Panc1 (cell line): ENCODE measurements at regions not wholly inside any gene's neighbourhood (a gene's known extent, or its start where the extent isn't known, plus 50 kb on each side); places are given as distances from the start of the nearest gene placed in this dataset.

ENCODE experiments used
- ATAC-seq: fragments of 200-7000 bp; cut with Tn5 transposase; 2 replicates; pipeline ENCODE4 v1.9.1; 2020; ENCODE audit warnings: mild to moderate bottlenecking, moderate library complexity
- BruUV-seq: library from RNA; stranded (reverse); fragments of 400-500 nt; replicated peaks from 2 replicates; lab custom pipeline; 2021; lab: Mats Ljungman, UMichigan
- CTCF ChIA-PET: fragments of 300-600 bp; sonication (Branson Sonifier 250); formaldehyde crosslinking; loops from one replicate; lab custom pipeline; 2022; ENCODE audit warnings: antibody characterized with exemption; lab: Charles Lee
- POLR2A ChIA-PET: fragments of 300-600 bp; sonication (Branson Sonifier 250); formaldehyde crosslinking; loops from one replicate; lab custom pipeline; 2022; ENCODE audit warnings: antibody characterized with exemption; lab: Charles Lee
- DNase-seq: peaks from one replicate; pipeline ENCODE4 v3.0.0-alpha.2; 2010; ENCODE audit warnings: low read depth, low spot score
- H3K27ac ChIP-seq: 2 replicates; pipeline ENCODE4 v1.5.1; 2011; ENCODE audit warnings: mild to moderate bottlenecking, low read length, inconsistent platforms
- H3K27me3 ChIP-seq: fragments of 200-500 bp; sonication (Bioruptor generic); 2 replicates; pipeline ENCODE4 v1.6.0; 2014; ENCODE audit warnings: low read length, inconsistent platforms; ENCODE audit not compliant: control insufficient read depth, insufficient read depth
- H3K36me3 ChIP-seq: fragments of 200-500 bp; sonication (Bioruptor generic); 2 replicates; pipeline ENCODE4 v1.5.1; 2014; ENCODE audit warnings: inconsistent platforms, mild to moderate bottlenecking, low read length, moderate library complexity; ENCODE audit not compliant: control insufficient read depth, insufficient read depth
- H3K4me1 ChIP-seq: 2 replicates; pipeline ENCODE4 v1.5.1; 2011; ENCODE audit warnings: inconsistent platforms, mild to moderate bottlenecking, low read length, moderate library complexity; ENCODE audit not compliant: control insufficient read depth, insufficient read depth
- H3K4me3 ChIP-seq, 2 experiments: 2 replicates each; pipeline ENCODE4 v1.5.1; 2011 to 2012; ENCODE audit warnings: low read depth in 2 of 2, low read length in 2 of 2, mild to moderate bottlenecking in 2 of 2, inconsistent platforms in 1 of 2, moderate library complexity in 1 of 2
- H3K9me3 ChIP-seq: fragments of 200-500 bp; sonication (Bioruptor generic); 2 replicates; pipeline ENCODE4 v1.5.1; 2014; ENCODE audit warnings: low read depth, mild to moderate bottlenecking, inconsistent platforms, low read length, moderate library complexity; ENCODE audit not compliant: control insufficient read depth, insufficient read depth
- CTCF ChIP-seq: fragments of 450-650 bp; IDR thresholded peaks from 2 replicates; pipeline ENCODE4 v1.5.1; 2017; ENCODE audit warnings: mild to moderate bottlenecking
- POLR2AphosphoS5 ChIP-seq: IDR thresholded peaks from 2 replicates; pipeline ENCODE4 v1.6.1; 2012; ENCODE audit warnings: mild to moderate bottlenecking, low read depth, low read length, moderate library complexity
- REST ChIP-seq, 2 experiments: IDR thresholded peaks; 2 replicates each; pipeline ENCODE4 v1.6.1; 2011 to 2012; ENCODE audit warnings: low read depth in 2 of 2, control low read depth in 1 of 2, low read length in 1 of 2, mild to moderate bottlenecking in 1 of 2, moderate library complexity in 1 of 2; ENCODE audit not compliant: insufficient read depth in 1 of 2
- SIN3A ChIP-seq: IDR thresholded peaks from 2 replicates; pipeline ENCODE4 v1.6.1; 2012; ENCODE audit warnings: low read depth, mild to moderate bottlenecking, low read length, moderate library complexity, borderline replicate concordance; ENCODE audit not compliant: insufficient read depth
- TCF7L2 ChIP-seq: IDR thresholded peaks from 2 replicates; pipeline ENCODE4 v1.6.1; 2011; ENCODE audit warnings: mild to moderate bottlenecking, low read depth, low read length, inconsistent platforms
- in situ Hi-C: cut with HindIII; loops from 2 replicates; pipeline ENCODE4 v1.10.0; 2016; ENCODE audit warnings: low sequenced_read_pairs, low pct_unique_long_range_greater_than_20kb
- intact Hi-C: fragments of 100-400 bp; cut with micrococcal nuclease; formaldehyde crosslinking; loops from one replicate; pipeline ENCODE4 v1.10.0; 2022; ENCODE audit not compliant: unreplicated experiment

- Histone ChIP-seq H3K27ac (no peak overlapping the region), H3K4me3 (no peak overlapping the region), H3K27me3 (no peaks in the 10 kb centered on the region), H3K36me3 (no peaks in the 10 kb centered on the region), H3K4me1 (no peaks in the 10 kb centered on the region), H3K9me3 (no peaks in the 10 kb centered on the region)
- TF ChIP-seq REST (IDR thresholded peaks at IDR 0.05; ENCODE audit: insufficient read depth in 1 of 2, low read depth in 2 of 2, low read length in 1 of 2) (no peak), CTCF (no peak), TCF7L2 (no peak), SIN3A (no peak)
- intact Hi-C loops (no loop called here), in situ Hi-C loops (no loop called here)
- ChIA-PET POLR2A (no interaction called here), CTCF (no interaction called here)
- ATAC-seq (no peak), DNase-seq (no peak)
- BruUV-seq: no TSS peak
Measured at GRCh38 chr9:18335825-18336224, 138.1 kb upstream of the ADAMTSL1 start.

GRCh38 chr9:18338042-18338441 is 135.9 kb upstream of the ADAMTSL1 start:
- in situ Hi-C loops: no loop called here
- H3K36me3 ChIP-seq: no peaks in the 10 kb centered on the region
- H3K27ac ChIP-seq: no peak overlapping the region
- DNase-seq (no peak), ATAC-seq (no peak)
- H3K4me3 ChIP-seq: no peak overlapping the region
- no peaks in the 10 kb centered on the region for H3K27me3 ChIP-seq
- TF ChIP-seq REST (IDR thresholded peaks at IDR 0.05; ENCODE audit: insufficient read depth in 1 of 2, low read depth in 2 of 2, low read length in 1 of 2): no peak
- TF ChIP-seq TCF7L2: no peak
- no peak for TF ChIP-seq CTCF
- no peak for TF ChIP-seq POLR2AphosphoS5
- no peak for TF ChIP-seq SIN3A
- no TSS peak for BruUV-seq
- no peaks in the 10 kb centered on the region for H3K9me3 ChIP-seq
- CTCF ChIA-PET: no interaction called here
- no peaks in the 10 kb centered on the region for H3K4me1 ChIP-seq
- intact Hi-C loops: no loop called here
- POLR2A ChIA-PET: no interaction called here
